Testis (tissue), 2 donors: ENCODE measurements at regions not wholly inside any gene's neighbourhood (a gene's known extent, or its start where the extent isn't known, plus 50 kb on each side); places are given as distances from the start of the nearest gene placed in this dataset.
"Not testable (repeated sequence)": the region's sequence is repeated elsewhere in the genome, so short reads cannot be mapped to it uniquely, and the experiment has no call there.

Experiments used
- CTCF ChIP-seq, 3 experiments: fragments of 450-650 bp in 2 of 3; fragments of 200-600 bp in 1 of 3; sonication (generic) in 1 of 3; IDR thresholded peaks; one replicate each; pipeline ENCODE4 v1.5.1; 2016 to 2019; ENCODE audit warnings: antibody characterized with exemption in 3 of 3, mild to moderate bottlenecking in 2 of 3, moderate library complexity in 1 of 3
- POLR2A ChIP-seq: fragments of 450-650 bp; IDR thresholded peaks from one replicate; pipeline ENCODE4 v1.6.1; 2017; ENCODE audit warnings: antibody characterized with exemption, mild to moderate bottlenecking, moderate library complexity

- TF ChIP-seq CTCF (IDR thresholded peaks at IDR 0.05); POLR2A: not testable (repeated sequence)
These were observed 1065.7 kb upstream of the DEFB115 start for GRCh38 chr20:30191785-30192184.
